DMS53 treated with DMSO at 0.1 percent for 48 hours (cell line): ENCODE measurements at regions not wholly inside any gene's neighbourhood (a gene's known extent, or its start where the extent isn't known, plus 50 kb on each side); places are given as distances from the start of the nearest gene placed in this dataset.

Experiments
- DNase-seq: peaks from one replicate; lab custom pipeline; 2025; ENCODE audit not compliant: unreplicated experiment; lab: John Stamatoyannopoulos, UW

- DNase-seq: no peak
These were observed 303.1 kb upstream of the SORL1-AS1 start for GRCh38 chr11:121755906-121756305.

GRCh38 chr11:121755191-121755590 is 302.4 kb upstream of the SORL1-AS1 start:
- no peak for DNase-seq

- DNase-seq: no peak
These were observed 301.8 kb upstream of the SORL1-AS1 start for GRCh38 chr11:121754598-121754997.

- DNase-seq: no peak
These were observed 296.9 kb upstream of the SORL1-AS1 start for GRCh38 chr11:121749691-121750090.

GRCh38 chr11:121748068-121748467 is 295.3 kb upstream of the SORL1-AS1 start:
- DNase-seq: no peak

- DNase-seq: no peak
These were observed 290.5 kb upstream of the SORL1-AS1 start for GRCh38 chr11:121743285-121743684.

- no peak for DNase-seq
These were observed 289.1 kb upstream of the SORL1-AS1 start for GRCh38 chr11:121741761-121742361.

GRCh38 chr11:121741351-121741760 is 288.6 kb upstream of the SORL1-AS1 start:
- DNase-seq: no peak

GRCh38 chr11:121740902-121741301 is 288.1 kb upstream of the SORL1-AS1 start:
- no peak for DNase-seq

GRCh38 chr11:121733858-121734257 is 281.1 kb upstream of the SORL1-AS1 start:
- no peak for DNase-seq

GRCh38 chr11:121727942-121728341 is 275.2 kb upstream of the SORL1-AS1 start:
- no peak for DNase-seq

- no peak for DNase-seq
These were observed 270.5 kb upstream of the SORL1-AS1 start for GRCh38 chr11:121723246-121723741.

GRCh38 chr11:121722431-121723245 is 269.9 kb upstream of the SORL1-AS1 start:
- DNase-seq: peak; percentile 66

GRCh38 chr11:121721961-121722360 is 269.2 kb upstream of the SORL1-AS1 start:
- no peak for DNase-seq

GRCh38 chr11:121721448-121721847 is 268.7 kb upstream of the SORL1-AS1 start:
- DNase-seq: no peak

GRCh38 chr11:121717296-121717695 is 264.5 kb upstream of the SORL1-AS1 start:
- no peak for DNase-seq

GRCh38 chr11:121716060-121716459 is 263.3 kb upstream of the SORL1-AS1 start:
- no peak for DNase-seq

GRCh38 chr11:121715405-121715804 is 262.6 kb upstream of the SORL1-AS1 start:
- DNase-seq: no peak

- DNase-seq: no peak
These were observed 261.6 kb upstream of the SORL1-AS1 start for GRCh38 chr11:121714351-121714750.

GRCh38 chr11:121711939-121712338 is 259.2 kb upstream of the SORL1-AS1 start:
- no peak for DNase-seq

- DNase-seq: no peak
These were observed 258.5 kb upstream of the SORL1-AS1 start for GRCh38 chr11:121711236-121711635.

- DNase-seq: no peak
These were observed 254.2 kb upstream of the SORL1-AS1 start for GRCh38 chr11:121706884-121707420.
